DOHH2 (cell line): ENCODE measurements at regions not wholly inside any gene's neighbourhood (a gene's known extent, or its start where the extent isn't known, plus 50 kb on each side); places are given as distances from the start of the nearest gene placed in this dataset.

ENCODE experiments used
- EZH2phosphoT487 ChIP-seq: fragments of 200-600 bp; sonication (generic); IDR thresholded peaks from 2 replicates; pipeline ENCODE4 v1.6.1; 2017; ENCODE audit warnings: borderline replicate concordance, mild to moderate bottlenecking, antibody characterized with exemption, low read length, moderate library complexity, mixed read lengths
- TF ChIP-seq, protein P1 (sequence below): fragments of 200-600 bp; sonication (generic); IDR thresholded peaks from one replicate; pipeline ENCODE4 v1.5.1; 2014; ENCODE audit warnings: antibody characterized with exemption, mild to moderate bottlenecking, low read depth, low read length; ENCODE audit not compliant: poor library complexity, severe bottlenecking

DNA sequence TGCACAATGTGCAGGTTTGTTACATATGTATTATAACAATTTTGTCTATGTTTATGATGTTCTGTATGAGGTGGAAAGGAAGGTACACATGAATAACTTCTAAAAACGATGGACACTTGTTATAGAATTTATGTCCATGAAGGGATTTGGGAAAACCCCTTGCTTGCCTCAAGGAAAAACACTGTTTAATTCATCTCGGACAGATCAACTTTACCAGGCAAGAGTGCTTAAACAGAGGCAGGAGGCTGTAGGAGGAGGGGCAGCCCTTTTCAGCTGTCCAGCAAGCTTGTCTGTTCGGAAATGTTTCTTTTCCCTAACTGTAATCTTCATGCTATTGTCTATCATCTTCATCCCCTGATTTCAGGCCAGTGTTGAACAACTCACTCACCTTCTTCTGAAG is 200.9 kb downstream of the CDC14C start:
- TF ChIP-seq, protein P1, sequence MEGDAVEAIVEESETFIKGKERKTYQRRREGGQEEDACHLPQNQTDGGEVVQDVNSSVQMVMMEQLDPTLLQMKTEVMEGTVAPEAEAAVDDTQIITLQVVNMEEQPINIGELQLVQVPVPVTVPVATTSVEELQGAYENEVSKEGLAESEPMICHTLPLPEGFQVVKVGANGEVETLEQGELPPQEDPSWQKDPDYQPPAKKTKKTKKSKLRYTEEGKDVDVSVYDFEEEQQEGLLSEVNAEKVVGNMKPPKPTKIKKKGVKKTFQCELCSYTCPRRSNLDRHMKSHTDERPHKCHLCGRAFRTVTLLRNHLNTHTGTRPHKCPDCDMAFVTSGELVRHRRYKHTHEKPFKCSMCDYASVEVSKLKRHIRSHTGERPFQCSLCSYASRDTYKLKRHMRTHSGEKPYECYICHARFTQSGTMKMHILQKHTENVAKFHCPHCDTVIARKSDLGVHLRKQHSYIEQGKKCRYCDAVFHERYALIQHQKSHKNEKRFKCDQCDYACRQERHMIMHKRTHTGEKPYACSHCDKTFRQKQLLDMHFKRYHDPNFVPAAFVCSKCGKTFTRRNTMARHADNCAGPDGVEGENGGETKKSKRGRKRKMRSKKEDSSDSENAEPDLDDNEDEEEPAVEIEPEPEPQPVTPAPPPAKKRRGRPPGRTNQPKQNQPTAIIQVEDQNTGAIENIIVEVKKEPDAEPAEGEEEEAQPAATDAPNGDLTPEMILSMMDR, result no peak
- TF ChIP-seq EZH2phosphoT487, result no peak
